ENCODE measurements at regions not wholly inside any gene's neighbourhood (a gene's known extent, or its start where the extent isn't known, plus 50 kb on each side); places are given as distances from the start of the nearest gene placed in this dataset.

DNA sequence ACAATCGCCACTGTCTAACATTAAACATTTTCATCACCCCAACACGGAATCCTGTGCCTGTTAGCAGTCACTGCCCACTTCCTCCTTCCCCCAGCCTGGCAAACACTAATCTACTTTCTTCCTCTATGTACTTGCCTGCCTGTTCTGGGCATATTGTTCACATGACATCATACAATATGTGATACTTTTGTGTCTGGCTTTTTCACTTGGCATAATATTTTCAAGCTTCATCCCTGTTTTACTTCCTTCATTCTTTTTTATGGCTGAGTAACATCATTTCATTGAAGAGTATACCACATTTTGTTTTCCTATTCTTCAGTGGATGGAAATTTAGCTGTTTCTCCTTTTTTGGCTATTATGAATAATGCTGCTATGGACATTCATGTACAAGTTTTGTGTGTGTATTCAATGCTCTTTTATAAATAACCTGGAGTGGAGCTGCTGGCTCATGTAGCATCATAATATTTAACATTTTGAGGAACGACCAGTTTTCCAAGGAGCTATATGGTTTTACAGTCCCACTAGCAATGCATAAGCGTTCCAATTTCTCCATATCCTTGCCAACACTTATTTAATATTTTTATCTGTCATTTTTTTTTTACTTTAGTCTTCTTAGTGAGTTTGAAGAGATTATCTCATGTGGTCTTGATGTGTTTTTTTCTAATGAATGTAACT, 360.1 kb downstream of the HDGFL1 start:
- DNase-seq (ENCODE audit: low spot score) = no peak
- no peak overlapping the region for H3K4me3 Mint-ChIP-seq (ENCODE audit: unreplicated experiment)
- H3K9me3 Mint-ChIP-seq (ENCODE audit: unreplicated experiment) = no peaks in the 10 kb centered on the region
- H3K36me3 Mint-ChIP-seq (ENCODE audit: low read depth, unreplicated experiment) = no peaks in the 10 kb centered on the region
- peak overlapping the region; percentile 83 for H3K27ac Mint-ChIP-seq (ENCODE audit: unreplicated experiment)
- TF ChIP-seq, protein P1, sequence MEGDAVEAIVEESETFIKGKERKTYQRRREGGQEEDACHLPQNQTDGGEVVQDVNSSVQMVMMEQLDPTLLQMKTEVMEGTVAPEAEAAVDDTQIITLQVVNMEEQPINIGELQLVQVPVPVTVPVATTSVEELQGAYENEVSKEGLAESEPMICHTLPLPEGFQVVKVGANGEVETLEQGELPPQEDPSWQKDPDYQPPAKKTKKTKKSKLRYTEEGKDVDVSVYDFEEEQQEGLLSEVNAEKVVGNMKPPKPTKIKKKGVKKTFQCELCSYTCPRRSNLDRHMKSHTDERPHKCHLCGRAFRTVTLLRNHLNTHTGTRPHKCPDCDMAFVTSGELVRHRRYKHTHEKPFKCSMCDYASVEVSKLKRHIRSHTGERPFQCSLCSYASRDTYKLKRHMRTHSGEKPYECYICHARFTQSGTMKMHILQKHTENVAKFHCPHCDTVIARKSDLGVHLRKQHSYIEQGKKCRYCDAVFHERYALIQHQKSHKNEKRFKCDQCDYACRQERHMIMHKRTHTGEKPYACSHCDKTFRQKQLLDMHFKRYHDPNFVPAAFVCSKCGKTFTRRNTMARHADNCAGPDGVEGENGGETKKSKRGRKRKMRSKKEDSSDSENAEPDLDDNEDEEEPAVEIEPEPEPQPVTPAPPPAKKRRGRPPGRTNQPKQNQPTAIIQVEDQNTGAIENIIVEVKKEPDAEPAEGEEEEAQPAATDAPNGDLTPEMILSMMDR (IDR thresholded peaks at IDR 0.05; ENCODE audit: unreplicated experiment) = no peak
- no peaks in the 10 kb centered on the region for H3K27me3 Mint-ChIP-seq (ENCODE audit: unreplicated experiment)
- peaks cover 46% of the 10 kb centered on the region for H3K4me1 Mint-ChIP-seq (ENCODE audit: unreplicated experiment)

DNA sequence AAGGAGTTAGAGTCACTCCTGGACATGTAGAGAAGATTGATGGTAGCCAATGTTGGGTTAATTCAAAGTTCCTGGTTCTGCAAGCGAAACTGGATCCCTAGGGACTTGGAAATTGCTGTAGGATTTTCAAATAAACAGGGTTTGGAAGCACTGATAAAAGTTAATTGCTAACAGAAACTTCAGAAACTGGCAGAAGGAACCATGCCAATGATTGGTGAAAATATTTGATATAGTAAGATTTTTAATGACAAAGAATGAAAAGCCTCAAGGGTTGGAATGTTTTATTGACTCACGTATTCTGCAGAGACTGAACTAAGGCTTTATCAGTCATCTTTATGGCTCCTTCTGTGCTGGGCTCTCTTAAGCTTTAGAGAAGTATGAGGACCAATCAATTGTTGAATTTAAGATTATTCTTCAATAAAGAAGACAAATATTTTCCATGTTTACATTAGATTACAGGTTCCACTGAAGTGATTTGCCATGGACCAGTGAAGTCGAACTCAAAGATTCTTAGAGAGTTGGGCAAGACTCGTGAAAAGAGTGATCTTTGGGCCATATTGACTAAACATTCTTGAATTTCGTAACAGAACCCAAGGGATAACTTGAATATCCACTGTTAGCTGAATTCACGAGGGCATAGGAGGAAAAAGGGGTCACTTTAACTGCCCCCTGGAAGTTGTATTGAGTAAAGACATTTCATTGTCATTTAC, 371.4 kb downstream of the HDGFL1 start:
- Mint-ChIP-seq H3K27me3 (ENCODE audit: unreplicated experiment) (no peaks in the 10 kb centered on the region), H3K4me3 (ENCODE audit: unreplicated experiment) (no peak overlapping the region), H3K27ac (ENCODE audit: unreplicated experiment) (no peak overlapping the region), H3K36me3 (ENCODE audit: low read depth, unreplicated experiment) (no peaks in the 10 kb centered on the region), H3K4me1 (ENCODE audit: unreplicated experiment) (no peaks in the 10 kb centered on the region), H3K9me3 (ENCODE audit: unreplicated experiment) (no peaks in the 10 kb centered on the region)
- no peak for DNase-seq (ENCODE audit: low spot score)
- TF ChIP-seq, protein P1 (IDR thresholded peaks at IDR 0.05; ENCODE audit: unreplicated experiment) = no peak

DNA sequence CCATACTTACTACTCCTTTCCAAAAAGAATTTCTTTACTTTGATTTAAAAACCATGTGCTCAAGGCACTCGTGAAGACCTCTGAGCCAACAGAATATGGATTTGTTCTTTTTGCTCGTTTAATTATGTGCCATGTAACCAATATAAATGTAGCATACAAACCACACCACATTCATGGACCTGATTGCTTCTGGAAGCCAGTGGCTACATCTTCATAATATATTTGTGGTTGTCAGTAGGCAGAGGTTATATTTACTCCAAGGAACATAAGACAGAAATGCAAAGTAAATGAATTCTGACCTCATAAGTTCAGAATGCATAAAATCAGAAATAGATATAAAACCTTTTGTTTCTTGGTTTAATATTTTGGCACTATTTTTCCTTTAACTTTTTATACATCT, 373.0 kb downstream of the HDGFL1 start:
- DNase-seq (ENCODE audit: low spot score) = no peak
- H3K36me3 Mint-ChIP-seq (ENCODE audit: low read depth, unreplicated experiment) = no peaks in the 10 kb centered on the region
- no peaks in the 10 kb centered on the region for H3K9me3 Mint-ChIP-seq (ENCODE audit: unreplicated experiment)
- no peaks in the 10 kb centered on the region for H3K27me3 Mint-ChIP-seq (ENCODE audit: unreplicated experiment)
- no peak overlapping the region for H3K4me3 Mint-ChIP-seq (ENCODE audit: unreplicated experiment)
- no peak overlapping the region for H3K27ac Mint-ChIP-seq (ENCODE audit: unreplicated experiment)
- TF ChIP-seq, protein P1 (IDR thresholded peaks at IDR 0.05; ENCODE audit: unreplicated experiment) = no peak
- no peaks in the 10 kb centered on the region for H3K4me1 Mint-ChIP-seq (ENCODE audit: unreplicated experiment)

DNA sequence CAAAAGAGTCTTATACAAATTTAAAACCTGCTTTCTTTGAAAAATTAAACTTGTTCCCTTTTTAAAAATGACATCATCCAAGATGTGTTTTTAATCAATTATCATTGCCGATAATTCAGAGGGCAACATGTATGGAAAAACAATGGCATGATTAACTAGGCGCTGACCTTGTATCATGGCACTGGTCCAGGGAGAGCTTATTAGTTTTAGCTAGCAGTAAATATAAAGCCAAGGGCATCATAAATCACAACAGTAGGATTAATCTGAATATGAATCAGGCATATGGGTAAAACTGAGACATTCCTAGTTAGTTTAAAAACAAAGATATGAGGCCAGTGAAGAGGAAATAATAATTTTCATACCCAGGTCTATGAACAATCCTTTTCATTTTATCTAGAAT, 374.0 kb downstream of the HDGFL1 start:
- TF ChIP-seq, protein P1 (IDR thresholded peaks at IDR 0.05; ENCODE audit: unreplicated experiment) = no peak
- DNase-seq (ENCODE audit: low spot score) = no peak
- Mint-ChIP-seq H3K4me3 (ENCODE audit: unreplicated experiment) (no peak overlapping the region), H3K27ac (ENCODE audit: unreplicated experiment) (no peak overlapping the region), H3K4me1 (ENCODE audit: unreplicated experiment) (no peaks in the 10 kb centered on the region), H3K9me3 (ENCODE audit: unreplicated experiment) (no peaks in the 10 kb centered on the region), H3K36me3 (ENCODE audit: low read depth, unreplicated experiment) (no peaks in the 10 kb centered on the region), H3K27me3 (ENCODE audit: unreplicated experiment) (no peaks in the 10 kb centered on the region)

DNA sequence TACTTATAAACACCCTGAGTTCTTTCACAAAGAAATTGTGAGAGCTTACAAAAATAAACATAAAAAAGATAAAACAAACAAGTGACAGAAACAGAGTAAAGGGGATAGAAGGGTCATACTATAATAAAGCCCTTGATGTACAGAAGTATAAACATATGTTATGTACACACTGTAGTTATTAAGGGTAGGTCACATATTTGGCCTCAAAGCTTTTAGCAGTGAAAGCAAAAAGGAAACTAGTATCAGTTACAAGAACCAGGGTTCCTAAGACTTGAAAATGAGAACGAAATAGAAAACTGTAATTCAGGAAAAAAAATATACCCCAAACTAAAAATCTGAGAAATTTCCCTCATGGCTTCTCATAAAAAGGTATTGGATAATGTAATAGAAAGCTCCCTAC, 380.6 kb downstream of the HDGFL1 start:
- Mint-ChIP-seq H3K9me3 (ENCODE audit: unreplicated experiment) (no peaks in the 10 kb centered on the region), H3K4me3 (ENCODE audit: unreplicated experiment) (no peak overlapping the region), H3K4me1 (ENCODE audit: unreplicated experiment) (peaks cover 3% of the 10 kb centered on the region), H3K36me3 (ENCODE audit: low read depth, unreplicated experiment) (no peaks in the 10 kb centered on the region), H3K27ac (ENCODE audit: unreplicated experiment) (no peak overlapping the region), H3K27me3 (ENCODE audit: unreplicated experiment) (no peaks in the 10 kb centered on the region)
- no peak for DNase-seq (ENCODE audit: low spot score)
- TF ChIP-seq, protein P1 (IDR thresholded peaks at IDR 0.05; ENCODE audit: unreplicated experiment) = no peak
